ENCODE measurements at regions not wholly inside any gene's neighbourhood (a gene's known extent, or its start where the extent isn't known, plus 50 kb on each side); places are given as distances from the start of the nearest gene placed in this dataset.
"Not testable (repeated sequence)": the region's sequence is repeated elsewhere in the genome, so short reads cannot be mapped to it uniquely, and the experiment has no call there.

- DNase-seq (ENCODE audit: low spot score): no peak
Measured at GRCh38 chr22:27253108-27253902, 548.3 kb downstream of the MN1 start.

GRCh38 chr22:27254063-27254462 lies 547.5 kb downstream of the MN1 start:
- not testable (repeated sequence) for DNase-seq (ENCODE audit: low spot score)

DNA sequence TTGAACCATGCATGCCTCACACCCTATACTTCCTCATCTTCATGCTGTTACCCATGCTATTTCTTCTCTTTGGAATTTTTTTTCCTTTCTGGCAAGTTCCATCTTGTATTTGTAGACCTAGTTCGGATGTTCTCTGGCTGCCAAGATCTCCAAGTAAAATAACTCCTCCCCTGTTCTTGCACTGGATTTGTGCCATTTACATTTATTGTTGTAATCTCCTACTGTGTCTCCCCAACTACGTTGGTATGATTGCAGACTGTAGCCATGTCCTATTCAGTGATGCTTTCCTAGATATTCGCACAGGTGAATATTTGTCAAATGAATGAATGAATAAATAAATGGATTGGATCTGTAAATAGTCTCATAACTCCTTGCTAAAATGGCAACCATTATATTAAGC lies 546.0 kb downstream of the MN1 start:
- no peak for DNase-seq (ENCODE audit: low spot score)

GRCh38 chr22:27257987-27258386 lies 543.6 kb downstream of the MN1 start:
- no peak for DNase-seq (ENCODE audit: low spot score)

GRCh38 chr22:27258616-27259172 lies 542.9 kb downstream of the MN1 start:
- DNase-seq (ENCODE audit: low spot score): no peak

DNA sequence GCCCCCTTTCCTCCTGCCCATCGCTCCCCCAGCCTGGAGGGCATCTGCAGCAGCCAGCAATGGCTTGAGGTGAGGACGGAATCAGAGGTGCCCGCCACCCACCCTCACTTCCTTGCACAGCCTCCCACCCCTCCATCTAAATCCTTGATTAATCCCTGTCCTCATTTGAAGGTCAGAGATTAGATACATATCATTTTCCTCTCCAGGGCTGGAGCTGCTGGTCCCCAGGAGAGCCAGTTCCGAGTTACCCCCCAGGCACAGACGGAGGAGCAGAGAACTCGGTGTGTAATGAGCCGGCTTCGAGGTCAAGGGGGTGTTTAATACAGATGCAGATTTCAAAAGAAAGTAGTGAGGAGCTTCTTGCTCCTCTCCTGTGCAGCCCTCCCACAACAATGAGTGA lies 542.1 kb downstream of the MN1 start:
- DNase-seq (ENCODE audit: low spot score): no peak

GRCh38 chr22:27260087-27260698 lies 541.4 kb downstream of the MN1 start:
- DNase-seq (ENCODE audit: low spot score): no peak

DNA sequence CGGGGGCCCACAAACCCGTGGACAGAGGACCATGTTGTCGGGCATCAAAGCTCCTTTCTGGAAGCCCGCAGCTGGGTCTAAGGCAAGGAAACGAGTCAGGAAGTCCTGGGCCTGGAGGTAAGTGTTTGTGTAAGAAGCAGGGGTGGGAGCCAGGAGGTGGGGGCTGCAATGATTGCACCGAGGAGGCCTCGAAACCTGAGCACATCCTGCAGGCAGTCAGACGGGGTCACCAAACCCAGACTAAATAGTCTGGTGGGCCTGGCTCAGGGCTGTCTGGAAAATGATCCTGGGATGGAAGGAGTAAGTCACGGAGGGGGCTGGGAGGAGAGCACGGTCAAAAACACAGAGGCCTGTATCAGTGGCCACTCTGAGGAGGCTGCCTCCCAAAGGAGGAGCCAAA lies 539.2 kb downstream of the MN1 start:
- no peak for DNase-seq (ENCODE audit: low spot score)

DNA sequence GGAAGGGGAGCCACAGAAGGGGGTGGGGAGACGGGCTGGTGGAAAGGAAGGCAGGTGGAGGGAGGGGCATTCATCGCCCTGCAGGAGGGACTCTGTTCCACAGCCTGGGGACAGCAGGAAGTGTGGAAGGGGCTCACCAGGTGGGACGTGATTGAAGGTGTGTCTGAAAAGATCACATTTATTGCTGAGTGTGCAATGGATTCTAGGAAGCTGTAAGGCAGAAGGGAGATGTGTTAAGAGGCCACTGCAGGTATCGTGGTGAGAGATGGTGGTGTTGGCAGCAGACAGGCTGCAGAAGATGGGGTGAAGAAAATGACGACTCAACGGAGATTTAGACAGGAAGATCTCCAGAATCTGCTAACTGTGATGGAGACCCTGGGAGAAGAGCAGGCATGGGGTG lies 537.4 kb downstream of the MN1 start:
- no peak for DNase-seq (ENCODE audit: low spot score)

DNA sequence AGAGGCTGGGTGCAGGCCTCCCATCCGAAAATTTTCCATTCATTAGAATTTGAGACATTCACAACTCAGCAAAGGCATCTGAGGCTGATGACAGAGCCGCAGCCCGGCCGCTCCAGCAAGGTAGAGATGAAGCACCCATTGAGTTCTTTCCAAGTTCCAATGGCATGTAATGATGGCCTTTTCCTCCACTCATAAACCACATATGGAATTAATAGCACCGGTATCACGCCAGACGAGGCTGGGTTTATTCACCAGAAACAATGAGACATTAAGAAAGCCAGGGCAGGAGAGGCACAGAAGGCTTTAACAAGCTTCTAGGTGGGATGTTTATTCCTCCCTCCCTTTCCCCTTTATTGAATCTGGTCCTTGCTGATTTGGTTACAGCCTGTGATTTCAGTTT lies 534.4 kb downstream of the MN1 start:
- no peak for DNase-seq (ENCODE audit: low spot score)

GRCh38 chr22:27269751-27270543 lies 531.6 kb downstream of the MN1 start:
- DNase-seq (ENCODE audit: low spot score): no peak

- peak; percentile 43 for DNase-seq (ENCODE audit: low spot score)
Measured at GRCh38 chr22:27270818-27271510, 530.6 kb downstream of the MN1 start.

GRCh38 chr22:27273436-27273835 lies 528.1 kb downstream of the MN1 start:
- peak; percentile 27 for DNase-seq (ENCODE audit: low spot score)

DNA sequence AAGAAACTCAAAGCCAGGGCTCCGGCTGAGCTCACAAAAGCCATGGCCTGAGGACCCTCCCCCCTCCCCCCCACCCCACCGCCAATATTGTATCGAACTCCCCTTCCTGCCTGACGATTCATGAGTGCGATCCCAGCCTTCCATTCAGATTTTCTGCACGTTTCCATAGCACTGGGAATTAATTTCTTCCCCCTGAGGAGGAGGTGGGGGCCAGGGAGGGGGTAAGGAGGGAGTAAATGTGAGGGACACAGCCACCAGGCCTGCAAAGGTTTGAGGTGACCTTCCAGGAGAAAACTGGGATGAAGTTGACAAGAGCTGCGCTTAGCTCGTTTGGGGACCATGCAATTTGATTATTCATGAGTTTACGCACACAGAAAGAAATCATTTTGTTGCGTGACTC lies 527.7 kb downstream of the MN1 start:
- DNase-seq (ENCODE audit: low spot score): no peak

GRCh38 chr22:27274770-27275449 lies 526.6 kb downstream of the MN1 start:
- DNase-seq (ENCODE audit: low spot score): no peak

DNA sequence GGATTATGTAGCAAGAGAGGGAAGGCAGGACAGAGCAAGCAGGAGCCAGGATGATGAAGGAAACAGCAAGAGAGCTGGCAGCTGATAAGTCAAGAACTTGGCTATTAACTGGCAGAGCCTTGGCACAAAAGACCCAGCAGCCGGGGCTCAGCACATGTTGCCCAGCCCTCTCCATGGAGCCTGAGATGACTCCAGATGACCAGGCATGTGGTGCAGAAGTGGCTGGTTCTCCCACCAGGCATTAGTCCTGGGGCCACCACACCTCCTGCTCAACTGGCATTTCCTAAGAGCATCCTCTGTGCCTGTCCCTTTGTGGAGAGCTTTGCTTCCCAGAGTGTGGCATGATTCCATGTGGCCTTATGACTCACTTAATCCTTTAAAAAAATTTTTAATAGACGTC lies 522.6 kb downstream of the MN1 start:
- DNase-seq (ENCODE audit: low spot score): no peak

- DNase-seq (ENCODE audit: low spot score): no peak
Measured at GRCh38 chr22:27283240-27283639, 518.3 kb downstream of the MN1 start.

- DNase-seq (ENCODE audit: low spot score): no peak
Measured at GRCh38 chr22:27283714-27284113, 517.8 kb downstream of the MN1 start.

DNA sequence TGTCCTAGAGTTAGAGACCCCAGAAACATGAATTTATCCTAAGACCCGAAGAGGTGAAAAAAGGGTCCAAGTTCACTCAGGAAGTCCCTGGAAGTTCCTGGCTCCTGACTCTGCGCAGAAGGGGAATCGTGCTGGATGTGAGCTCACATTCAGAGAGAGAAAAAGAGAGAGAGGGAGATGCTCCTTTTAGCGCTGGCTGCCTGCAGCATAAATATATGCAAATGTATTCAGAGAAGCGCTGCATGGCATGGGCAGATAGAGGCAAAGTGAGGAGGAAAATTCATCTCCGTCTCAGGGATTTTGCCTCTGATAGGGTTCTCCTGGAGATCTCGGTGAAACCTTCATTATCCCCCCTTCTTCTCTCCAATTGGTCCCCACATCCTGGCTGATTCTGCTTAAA lies 517.2 kb downstream of the MN1 start:
- no peak for DNase-seq (ENCODE audit: low spot score)

- DNase-seq (ENCODE audit: low spot score): no peak
Measured at GRCh38 chr22:27286711-27287110, 514.8 kb downstream of the MN1 start.

DNA sequence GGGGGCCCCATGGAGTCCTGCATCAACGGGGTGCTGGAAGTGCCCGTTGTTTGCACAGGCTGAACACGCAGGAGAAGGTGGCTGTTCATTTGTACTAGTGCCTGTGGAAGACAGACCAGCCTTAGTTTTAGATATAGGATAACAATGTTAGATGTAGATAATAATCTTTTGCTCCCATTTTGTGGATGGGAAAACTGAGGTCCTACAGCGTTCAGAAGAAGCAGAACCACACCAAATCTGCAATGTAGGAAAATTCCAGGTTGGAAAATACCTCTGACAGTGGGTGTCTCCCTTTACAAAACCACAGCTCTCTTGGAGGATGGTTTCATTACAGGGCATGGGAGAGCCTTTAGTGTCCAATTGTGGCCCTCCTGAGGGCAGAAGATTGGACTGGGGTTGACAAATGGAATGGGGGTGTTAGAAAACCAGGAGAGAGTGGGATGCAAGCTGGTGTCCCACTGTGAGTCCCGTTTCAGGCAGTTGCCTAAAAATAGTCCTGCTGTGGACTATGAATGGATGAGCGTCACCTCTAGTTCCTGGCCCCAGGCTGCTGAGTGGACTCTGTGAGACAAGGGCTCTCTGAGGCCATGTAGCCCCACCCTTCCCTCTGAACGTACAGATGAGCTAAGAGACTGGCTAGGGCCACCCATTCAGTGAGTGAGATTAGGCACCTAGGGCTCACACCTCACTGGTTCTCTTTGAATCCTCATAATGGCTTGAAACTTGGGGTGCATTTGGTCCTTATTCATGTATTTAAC lies 508.8 kb downstream of the MN1 start:
- no peak for DNase-seq (ENCODE audit: low spot score)
